Endothelial cell of umbilical vein (primary cell): ENCODE measurements at regions not wholly inside any gene's neighbourhood (a gene's known extent, or its start where the extent isn't known, plus 50 kb on each side); places are given as distances from the start of the nearest gene placed in this dataset.

ENCODE experiments used
- BruUV-seq: library from RNA; stranded (reverse); fragments of 400-500 nt; replicated peaks from 2 replicates; lab custom pipeline; 2021; lab: Mats Ljungman, UMichigan
- CTCF ChIA-PET: fragments of 300-600, 350-600 bp; sonication (Branson Sonifier 250); formaldehyde crosslinking; loops from one replicate; lab custom pipeline; 2021; ENCODE audit warnings: antibody characterized with exemption, inconsistent platforms; lab: Charles Lee
- POLR2A ChIA-PET: fragments of 300-600, 350-600 bp; sonication (Branson Sonifier 250); formaldehyde crosslinking; loops from one replicate; lab custom pipeline; 2021; ENCODE audit warnings: antibody characterized with exemption, inconsistent platforms; lab: Charles Lee
- DNase-seq: peaks from one replicate; pipeline ENCODE4 v3.0.0-alpha.2; 2011; ENCODE audit warnings: low read depth, low spot score
- FAIRE-seq: peaks from 2 replicates; lab custom pipeline; 2011; peaks lifted over from hg19 to GRCh38; lab: Jason Lieb, UNC
- H2AFZ ChIP-seq: 2 replicates; pipeline ENCODE4 v1.6.0; 2012; ENCODE audit warnings: low read depth, low read length, control low read depth, inconsistent platforms
- H3K27ac ChIP-seq: 2 replicates; pipeline ENCODE4 v1.5.1; 2011; ENCODE audit warnings: low read depth, mild to moderate bottlenecking, control low read depth, low read length, moderate library complexity; ENCODE audit not compliant: insufficient read depth
- H3K27me3 ChIP-seq, 2 experiments: 2 replicates each; pipeline versions ENCODE4 v1.6.0 to v1.6.1; 2011; ENCODE audit warnings: low read length in 2 of 2, mixed read lengths in 1 of 2; ENCODE audit not compliant: control insufficient read depth in 2 of 2, insufficient read depth in 2 of 2
- H3K36me3 ChIP-seq, 2 experiments: 2 replicates in 1 of 2; 3 replicates in 1 of 2; pipeline ENCODE4 v1.5.1; 2011; ENCODE audit warnings: low read length in 2 of 2, mild to moderate bottlenecking in 1 of 2, moderate library complexity in 1 of 2; ENCODE audit not compliant: control insufficient read depth in 2 of 2, insufficient read depth in 2 of 2; ENCODE audit errors: extremely low read depth in 1 of 2
- H3K4me1 ChIP-seq: 3 replicates; pipeline ENCODE4 v1.5.1; 2011; ENCODE audit warnings: mild to moderate bottlenecking, low read length; ENCODE audit not compliant: control insufficient read depth, insufficient read depth; ENCODE audit errors: extremely low read depth
- H3K4me2 ChIP-seq: 2 replicates; pipeline ENCODE4 v1.6.1; 2011; ENCODE audit warnings: low read length, control low read depth, mixed read lengths; ENCODE audit not compliant: insufficient read depth
- H3K4me3 ChIP-seq, 3 experiments: fragments of 200-600 bp in 1 of 3; sonication (generic), shearing (Covaris generic) in 1 of 3; replicated peaks in 1 of 3; 2 replicates each; pipeline ENCODE4 v1.5.1; 2011 to 2016; ENCODE audit warnings: control low read depth in 3 of 3, low read length in 3 of 3, mild to moderate bottlenecking in 2 of 3, inconsistent platforms in 1 of 3, low read depth in 1 of 3, moderate library complexity in 1 of 3; ENCODE audit not compliant: insufficient read depth in 1 of 3
- H3K79me2 ChIP-seq: 2 replicates; pipeline ENCODE4 v1.6.0; 2012; ENCODE audit warnings: low read length, inconsistent platforms; ENCODE audit not compliant: control insufficient read depth, insufficient read depth
- H3K9ac ChIP-seq: replicated peaks from 2 replicates; pipeline ENCODE3; 2011; ENCODE audit warnings: low read length, control low read depth; ENCODE audit not compliant: insufficient read depth; ENCODE audit errors: extremely low read depth
- H3K9me1 ChIP-seq: replicated peaks from 3 replicates; pipeline ENCODE4 v1.6.0; 2011; ENCODE audit warnings: mild to moderate bottlenecking, low read length; ENCODE audit not compliant: control insufficient read depth, insufficient read depth; ENCODE audit errors: extremely low read depth
- H3K9me3 ChIP-seq: replicated peaks from 2 replicates; pipeline ENCODE4 v1.5.1; 2012; ENCODE audit warnings: low read length, inconsistent platforms; ENCODE audit not compliant: control insufficient read depth, insufficient read depth
- H4K20me1 ChIP-seq: replicated peaks from 2 replicates; pipeline ENCODE3; 2011; ENCODE audit warnings: mild to moderate bottlenecking, low read length; ENCODE audit not compliant: control insufficient read depth, insufficient read depth; ENCODE audit errors: extremely low read depth
- EZH2 ChIP-seq: IDR thresholded peaks from 2 replicates; pipeline ENCODE4 v1.6.1; 2012; ENCODE audit warnings: borderline replicate concordance, low read depth, mild to moderate bottlenecking, moderate library complexity, low read length, inconsistent platforms; ENCODE audit not compliant: severe bottlenecking
- FOS ChIP-seq: IDR thresholded peaks from 2 replicates; pipeline ENCODE4 v1.6.1; 2011; ENCODE audit warnings: mild to moderate bottlenecking, low read length, moderate library complexity, borderline replicate concordance; ENCODE audit not compliant: insufficient read depth
- GATA2 ChIP-seq: IDR thresholded peaks from 2 replicates; pipeline ENCODE4 v1.7.0; 2011; ENCODE audit warnings: low read depth, mild to moderate bottlenecking, moderate library complexity, mixed read lengths, low read length; ENCODE audit not compliant: insufficient read length, insufficient read depth
- JUN ChIP-seq: IDR thresholded peaks from 2 replicates; pipeline ENCODE4 v1.6.1; 2011; ENCODE audit warnings: borderline replicate concordance, low read depth; ENCODE audit not compliant: insufficient read length, insufficient read depth
- MAX ChIP-seq: IDR thresholded peaks from 2 replicates; pipeline ENCODE4 v1.6.1; 2011; ENCODE audit not compliant: insufficient read depth, insufficient read length
- MYC ChIP-seq: IDR thresholded peaks from one replicate; pipeline ENCODE4 v1.6.1; 2011; ENCODE audit warnings: mild to moderate bottlenecking, low read depth, low read length
- POLR2A ChIP-seq: IDR thresholded peaks from 2 replicates; pipeline ENCODE4 v1.6.1; 2012; ENCODE audit warnings: low read depth, mild to moderate bottlenecking, control low read depth, low read length
- POLR2AphosphoS5 ChIP-seq: IDR thresholded peaks from 2 replicates; pipeline ENCODE4 v1.6.1; 2012; ENCODE audit warnings: low read depth, mild to moderate bottlenecking, control low read depth, low read length, moderate library complexity; ENCODE audit not compliant: insufficient read depth
- dilution Hi-C: fragments of 300-500 bp; cut with MboI; formaldehyde crosslinking; loops from one replicate; pipeline ENCODE4 v1.15.0; 2019; ENCODE audit warnings: low sequenced_read_pairs; ENCODE audit not compliant: extremely low pct_ligation_motif_present
- intact Hi-C: fragments of 100-400 bp; cut with micrococcal nuclease; formaldehyde crosslinking; loops from one replicate; pipeline ENCODE4 v1.10.0; 2022
- TF ChIP-seq, protein P1 (sequence below), 2 donors: IDR thresholded peaks; 1 replicate in 1 of 2; 2 replicates in 1 of 2; pipeline ENCODE4 v1.5.1; 2011; ENCODE audit warnings: low read length in 2 of 2, mild to moderate bottlenecking in 2 of 2, moderate library complexity in 2 of 2, control low read depth in 1 of 2, inconsistent platforms in 1 of 2, low read depth in 1 of 2; ENCODE audit not compliant: insufficient read depth in 1 of 2; ENCODE audit errors: extremely low read depth in 1 of 2

GRCh38 chr5:158621391-158621790 is 478.3 kb downstream of the EBF1 start:
- Histone ChIP-seq H3K4me3 (no peak overlapping the region), H3K36me3 (no peaks in the 10 kb centered on the region)
- dilution Hi-C loops, result no loop called here

More at GRCh38 chr5:158621391-158621790, 478.3 kb downstream of the EBF1 start:
- no TSS peak for BruUV-seq
- no peak overlapping the region for H3K4me2 ChIP-seq
- H3K79me2 ChIP-seq, result no peaks in the 10 kb centered on the region
- no peak overlapping the region for H3K9ac ChIP-seq
- H3K9me3 ChIP-seq, result no peaks in the 10 kb centered on the region
- no peaks in the 10 kb centered on the region for H3K4me1 ChIP-seq
- no peak for DNase-seq
- no peaks in the 10 kb centered on the region for H4K20me1 ChIP-seq
- H3K27ac ChIP-seq, result no peak overlapping the region
- intact Hi-C loops, result no loop called here
- TF ChIP-seq MAX (no peak), POLR2AphosphoS5 (no peak), FOS (no peak), JUN (no peak), GATA2 (no peak), MYC (no peak), EZH2 (no peak), POLR2A (no peak)
- TF ChIP-seq, protein P1, sequence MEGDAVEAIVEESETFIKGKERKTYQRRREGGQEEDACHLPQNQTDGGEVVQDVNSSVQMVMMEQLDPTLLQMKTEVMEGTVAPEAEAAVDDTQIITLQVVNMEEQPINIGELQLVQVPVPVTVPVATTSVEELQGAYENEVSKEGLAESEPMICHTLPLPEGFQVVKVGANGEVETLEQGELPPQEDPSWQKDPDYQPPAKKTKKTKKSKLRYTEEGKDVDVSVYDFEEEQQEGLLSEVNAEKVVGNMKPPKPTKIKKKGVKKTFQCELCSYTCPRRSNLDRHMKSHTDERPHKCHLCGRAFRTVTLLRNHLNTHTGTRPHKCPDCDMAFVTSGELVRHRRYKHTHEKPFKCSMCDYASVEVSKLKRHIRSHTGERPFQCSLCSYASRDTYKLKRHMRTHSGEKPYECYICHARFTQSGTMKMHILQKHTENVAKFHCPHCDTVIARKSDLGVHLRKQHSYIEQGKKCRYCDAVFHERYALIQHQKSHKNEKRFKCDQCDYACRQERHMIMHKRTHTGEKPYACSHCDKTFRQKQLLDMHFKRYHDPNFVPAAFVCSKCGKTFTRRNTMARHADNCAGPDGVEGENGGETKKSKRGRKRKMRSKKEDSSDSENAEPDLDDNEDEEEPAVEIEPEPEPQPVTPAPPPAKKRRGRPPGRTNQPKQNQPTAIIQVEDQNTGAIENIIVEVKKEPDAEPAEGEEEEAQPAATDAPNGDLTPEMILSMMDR (IDR thresholded peaks at IDR 0.05; ENCODE audit: extremely low read depth in 1 of 2, insufficient read depth in 1 of 2, low read depth in 1 of 2, low read length in 2 of 2), result no peak
- no peak for FAIRE-seq
- no peaks in the 10 kb centered on the region for H3K27me3 ChIP-seq
- CTCF ChIA-PET, result no interaction called here
- no peaks in the 10 kb centered on the region for H3K9me1 ChIP-seq
- POLR2A ChIA-PET, result no interaction called here
- H2AFZ ChIP-seq, result no peak overlapping the region
